WI38 (cell line): ENCODE measurements at regions not wholly inside any gene's neighbourhood (a gene's known extent, or its start where the extent isn't known, plus 50 kb on each side); places are given as distances from the start of the nearest gene placed in this dataset.

Experiments
- H3K4me3 ChIP-seq: 2 replicates; pipeline ENCODE4 v1.5.1; 2011; ENCODE audit warnings: low read depth, mild to moderate bottlenecking, control low read depth, low read length
- TF ChIP-seq, protein P1 (sequence below): IDR thresholded peaks from 2 replicates; pipeline ENCODE4 v1.5.1; 2012; ENCODE audit warnings: low read depth, mild to moderate bottlenecking, control low read depth, low read length

DNA sequence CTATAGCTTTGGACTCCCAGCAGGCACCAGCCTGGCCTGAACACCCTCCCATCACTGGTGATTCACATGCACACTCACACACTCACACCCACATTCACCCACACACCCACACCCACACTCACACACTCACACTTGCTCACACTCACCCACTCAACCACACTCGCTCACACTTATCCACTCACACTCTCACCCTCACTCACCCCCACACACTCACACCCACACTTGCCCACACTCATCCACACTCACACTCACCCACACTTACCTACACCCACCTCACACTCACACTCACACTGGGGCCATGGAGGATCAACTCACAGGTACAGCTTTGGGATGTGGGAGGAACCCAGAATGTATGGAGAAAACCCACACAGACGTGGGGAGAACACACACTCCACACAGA lies 548.2 kb upstream of the FAT1 start:
- TF ChIP-seq, protein P1, sequence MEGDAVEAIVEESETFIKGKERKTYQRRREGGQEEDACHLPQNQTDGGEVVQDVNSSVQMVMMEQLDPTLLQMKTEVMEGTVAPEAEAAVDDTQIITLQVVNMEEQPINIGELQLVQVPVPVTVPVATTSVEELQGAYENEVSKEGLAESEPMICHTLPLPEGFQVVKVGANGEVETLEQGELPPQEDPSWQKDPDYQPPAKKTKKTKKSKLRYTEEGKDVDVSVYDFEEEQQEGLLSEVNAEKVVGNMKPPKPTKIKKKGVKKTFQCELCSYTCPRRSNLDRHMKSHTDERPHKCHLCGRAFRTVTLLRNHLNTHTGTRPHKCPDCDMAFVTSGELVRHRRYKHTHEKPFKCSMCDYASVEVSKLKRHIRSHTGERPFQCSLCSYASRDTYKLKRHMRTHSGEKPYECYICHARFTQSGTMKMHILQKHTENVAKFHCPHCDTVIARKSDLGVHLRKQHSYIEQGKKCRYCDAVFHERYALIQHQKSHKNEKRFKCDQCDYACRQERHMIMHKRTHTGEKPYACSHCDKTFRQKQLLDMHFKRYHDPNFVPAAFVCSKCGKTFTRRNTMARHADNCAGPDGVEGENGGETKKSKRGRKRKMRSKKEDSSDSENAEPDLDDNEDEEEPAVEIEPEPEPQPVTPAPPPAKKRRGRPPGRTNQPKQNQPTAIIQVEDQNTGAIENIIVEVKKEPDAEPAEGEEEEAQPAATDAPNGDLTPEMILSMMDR = no peak
- no peak overlapping the region for H3K4me3 ChIP-seq

DNA sequence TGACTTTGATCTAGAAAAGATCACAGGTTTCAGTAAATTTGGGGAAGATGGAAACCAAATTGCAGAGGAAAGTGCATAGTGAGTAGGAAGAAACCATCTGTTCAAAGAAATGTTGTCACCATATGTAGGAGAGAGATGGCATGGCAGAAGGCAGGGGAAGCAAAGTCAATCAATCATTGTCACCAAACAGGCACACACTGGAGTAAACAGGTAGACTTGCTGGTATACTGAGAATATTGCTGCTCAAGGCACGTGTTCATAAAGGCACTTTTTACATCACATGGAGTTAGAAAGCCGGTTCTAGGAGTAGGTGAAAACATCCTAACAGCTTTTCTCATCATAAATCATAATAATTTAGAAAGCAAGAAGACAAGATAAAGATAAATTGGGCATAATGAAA lies 550.5 kb upstream of the FAT1 start:
- TF ChIP-seq, protein P1 = no peak
- no peak overlapping the region for H3K4me3 ChIP-seq

DNA sequence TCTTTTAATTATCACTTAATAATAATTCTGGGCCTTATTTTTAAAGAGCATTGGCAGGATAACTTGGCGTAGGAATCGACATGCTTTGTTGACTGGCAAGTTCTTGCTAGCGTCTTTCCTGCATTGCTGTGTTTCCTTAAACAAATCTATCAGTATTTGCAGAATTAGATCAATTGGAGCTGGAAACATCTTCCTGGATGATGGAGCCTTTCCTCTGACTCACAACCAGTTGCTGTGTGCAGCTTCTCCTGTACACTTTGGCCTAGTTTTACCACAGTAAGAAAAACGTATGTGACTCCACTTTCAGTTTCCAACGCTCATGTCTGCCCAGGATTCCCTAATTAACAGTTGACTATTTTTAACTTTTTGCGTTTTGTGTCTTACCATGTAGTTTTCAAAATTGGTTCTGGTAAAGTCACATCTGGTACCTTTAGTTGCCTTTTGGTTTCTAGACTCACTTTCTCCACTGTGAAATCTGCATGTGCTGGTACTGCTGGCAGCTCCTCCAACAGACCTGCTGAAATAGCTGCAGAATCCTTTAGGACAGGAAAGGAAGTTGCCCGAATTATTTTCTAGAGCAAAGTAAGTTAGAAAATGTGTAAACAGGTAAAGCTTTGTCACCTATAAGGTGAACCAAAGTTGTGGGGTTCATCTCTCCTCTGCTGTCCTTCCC lies 553.2 kb upstream of the FAT1 start:
- peak overlapping the region; percentile 35 for H3K4me3 ChIP-seq
- TF ChIP-seq, protein P1 = no peak

DNA sequence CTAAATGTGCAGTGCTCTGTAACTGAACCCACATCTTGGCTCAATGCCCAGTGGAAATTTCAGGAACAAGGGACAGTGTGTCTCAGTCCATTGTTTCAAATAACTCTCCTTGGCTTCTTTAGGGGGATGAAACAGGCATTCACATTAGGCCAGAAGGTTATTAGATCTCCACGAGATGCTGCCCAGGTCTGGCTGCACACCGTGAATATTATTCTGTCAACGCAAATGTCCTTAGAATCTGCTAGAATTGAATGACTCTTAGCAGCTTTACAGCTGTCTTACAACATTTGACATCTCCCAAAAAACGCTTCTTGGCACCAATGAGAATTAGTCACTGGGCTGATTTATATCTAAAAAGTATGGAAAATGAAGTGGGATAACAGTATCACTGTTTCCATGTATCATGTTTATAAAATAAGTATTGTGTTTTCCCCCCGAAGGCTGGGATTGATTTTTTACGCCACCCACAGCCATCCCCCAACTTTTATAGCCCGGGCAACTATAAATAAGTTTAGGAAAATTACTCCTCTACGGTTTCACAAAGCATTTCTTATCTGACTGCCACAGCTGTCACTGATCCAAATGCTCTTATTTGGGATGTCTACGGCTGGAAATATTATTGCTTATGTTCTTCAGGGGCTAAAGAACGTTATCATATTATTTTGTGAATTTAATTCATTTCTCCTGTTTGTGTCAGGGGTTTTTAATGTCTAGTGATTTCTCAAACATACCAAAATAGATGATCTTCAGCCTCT lies 559.7 kb upstream of the FAT1 start:
- TF ChIP-seq, protein P1 = no peak
- H3K4me3 ChIP-seq = no peak overlapping the region

DNA sequence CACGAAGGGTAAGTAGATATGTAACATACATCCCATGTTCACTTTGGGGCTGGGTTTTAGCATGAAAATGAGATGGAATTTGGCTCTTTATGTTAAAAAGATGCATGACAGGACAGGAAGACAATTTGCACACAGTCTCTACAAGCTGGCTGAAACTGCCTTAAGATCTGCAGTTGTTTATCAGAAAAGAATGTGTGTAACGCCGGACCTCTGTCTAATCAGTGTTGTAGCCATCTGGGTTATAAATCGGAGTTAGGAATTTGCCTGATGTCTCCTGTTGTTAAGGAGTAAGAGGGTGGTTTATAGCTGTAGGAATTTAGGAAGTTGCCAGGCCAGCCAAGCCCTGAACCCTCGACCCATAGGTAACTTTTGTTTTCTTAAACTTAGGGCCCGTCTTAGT lies 562.9 kb upstream of the FAT1 start:
- TF ChIP-seq, protein P1 = no peak
- H3K4me3 ChIP-seq = no peak overlapping the region

DNA sequence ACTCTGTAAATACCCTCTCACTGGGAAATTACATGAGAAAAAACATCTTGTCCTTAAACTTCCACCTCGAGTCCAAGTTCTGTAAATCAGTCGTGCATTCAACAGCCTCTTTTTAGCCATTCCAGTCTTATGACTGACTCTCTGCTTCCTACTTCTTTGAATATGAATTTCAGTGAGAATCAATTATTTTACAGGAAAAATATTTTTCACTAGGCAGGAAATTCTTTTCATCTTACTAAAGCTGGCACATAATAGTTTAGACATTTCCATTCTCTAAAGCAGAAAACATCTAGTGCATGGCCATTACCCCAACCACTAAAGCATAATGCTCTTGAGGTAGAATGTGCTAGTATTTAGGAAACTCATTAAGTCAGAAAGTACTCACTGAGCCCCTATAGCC lies 565.7 kb upstream of the FAT1 start:
- TF ChIP-seq, protein P1 = no peak
- H3K4me3 ChIP-seq = no peak overlapping the region

DNA sequence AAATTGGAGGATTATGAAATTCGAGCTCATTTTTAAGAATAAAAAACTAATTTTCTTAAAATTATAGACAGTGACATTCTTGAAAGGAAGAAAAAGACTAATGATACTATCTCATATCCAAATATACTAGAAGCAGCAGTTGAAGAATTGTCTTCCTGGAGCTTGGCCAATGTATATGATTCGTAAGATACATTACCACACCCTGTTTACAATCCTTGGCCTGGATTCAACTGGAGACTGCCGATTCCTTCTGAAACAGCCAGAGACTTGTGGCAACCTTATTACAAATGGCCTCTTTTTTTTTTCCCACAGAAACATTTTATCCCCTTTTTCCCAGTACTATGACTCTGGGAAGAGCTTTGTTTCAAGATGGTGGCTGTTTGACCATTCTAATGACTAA lies 571.2 kb upstream of the FAT1 start:
- TF ChIP-seq, protein P1 = no peak
- H3K4me3 ChIP-seq = no peak overlapping the region
